K562 (cell line): ENCODE measurements at regions not wholly inside any gene's neighbourhood (a gene's known extent, or its start where the extent isn't known, plus 50 kb on each side); places are given as distances from the start of the nearest gene placed in this dataset.

Experiments
- ATAC-seq: fragments of 200-7000 bp; cut with Tn5 transposase; 3 replicates; pipeline ENCODE4 v1.9.1; 2020; ENCODE audit warnings: moderate library complexity
- BruUV-seq: library from RNA; stranded (reverse); fragments of 400-500 nt; replicated peaks from 2 replicates; lab custom pipeline; 2021; lab: Mats Ljungman, UMichigan
- CTCF ChIA-PET: fragments of 300-600 bp; formaldehyde crosslinking; extraction: SDS; loops from one replicate; lab custom pipeline; 2021; ENCODE audit warnings: low intra/inter-chr PET ratio; lab: Yijun Ruan, JAX
- POLR2A ChIA-PET: fragments of 300-600, 350-650 bp; sonication (Branson Sonifier 250); formaldehyde crosslinking; extraction: SDS; loops from one replicate; lab custom pipeline; 2021; ENCODE audit warnings: antibody characterized with exemption, inconsistent platforms; lab: Yijun Ruan, JAX
- DNase-seq, 4 experiments: peaks; one replicate each; pipeline versions ENCODE4 v3.0.0 to v3.0.0-alpha.2; 2011 to 2018; ENCODE audit warnings: low spot score in 3 of 4, mixed read lengths in 3 of 4; ENCODE audit errors: extremely low read depth in 1 of 4
- FAIRE-seq: peaks from 2 replicates; lab custom pipeline; 2011; peaks lifted over from hg19 to GRCh38; lab: Jason Lieb, UNC
- H2AFZ ChIP-seq: 2 replicates; pipeline ENCODE4 v1.6.0; 2011; ENCODE audit warnings: low read depth, low read length, control low read depth, inconsistent platforms
- H3K27ac ChIP-seq: fragments of 200-600 bp; 3 replicates; pipeline ENCODE4 v1.8.0; 2011; ENCODE audit warnings: low read depth, mild to moderate bottlenecking, control low read depth, inconsistent platforms, low read length, moderate library complexity, mixed read lengths; ENCODE audit errors: extremely low read depth
- H3K27me3 ChIP-seq, 2 experiments: fragments of 300-600 bp in 1 of 2; 2 replicates in 1 of 2; 3 replicates in 1 of 2; pipeline versions ENCODE4 v1.6.0 to v1.8.0; 2011; ENCODE audit warnings: inconsistent platforms in 2 of 2, low read length in 2 of 2, mild to moderate bottlenecking in 1 of 2, mixed read lengths in 1 of 2, moderate library complexity in 1 of 2; ENCODE audit not compliant: control insufficient read depth in 2 of 2, insufficient read depth in 2 of 2
- H3K36me3 ChIP-seq: fragments of 300-600 bp; 3 replicates; pipeline ENCODE4 v1.8.0; 2011; ENCODE audit warnings: mild to moderate bottlenecking, low read length, inconsistent platforms; ENCODE audit not compliant: control insufficient read depth, insufficient read depth
- H3K4me1 ChIP-seq, 2 experiments: fragments of 200-600 bp in 1 of 2; replicated peaks in 1 of 2; 2 replicates in 1 of 2; 3 replicates in 1 of 2; pipeline versions ENCODE4 v1.5.1 to v1.8.0; 2011; ENCODE audit warnings: inconsistent platforms in 2 of 2, low read length in 2 of 2, mild to moderate bottlenecking in 1 of 2, mixed read lengths in 1 of 2, moderate library complexity in 1 of 2; ENCODE audit not compliant: control insufficient read depth in 2 of 2, insufficient read depth in 2 of 2
- H3K4me2 ChIP-seq: 2 replicates; pipeline ENCODE4 v1.6.1; 2011; ENCODE audit warnings: low read length, control low read depth, inconsistent platforms, mixed read lengths; ENCODE audit not compliant: insufficient read depth
- H3K4me3 ChIP-seq: fragments of 200-600 bp; sonication (generic), shearing (Covaris generic); 2 replicates; pipeline ENCODE4 v1.5.1; 2016; ENCODE audit warnings: control low read depth, inconsistent platforms
- H3K79me2 ChIP-seq: fragments of 200-600 bp; 3 replicates; pipeline ENCODE4 v1.8.0; 2011; ENCODE audit warnings: low read length, inconsistent platforms; ENCODE audit not compliant: control insufficient read depth, insufficient read depth
- H3K9ac ChIP-seq, 2 experiments: 2 replicates each; pipeline versions ENCODE4 v1.6.0 to v1.6.1; 2011; ENCODE audit warnings: low read depth in 2 of 2, low read length in 2 of 2, control low read depth in 1 of 2, inconsistent platforms in 1 of 2, mild to moderate bottlenecking in 1 of 2, mixed read lengths in 1 of 2; ENCODE audit not compliant: insufficient read depth in 1 of 2
- H3K9me1 ChIP-seq: one replicate; pipeline ENCODE4 v1.6.0; 2011; ENCODE audit warnings: inconsistent platforms, mild to moderate bottlenecking, low read length, moderate library complexity; ENCODE audit not compliant: control insufficient read depth, insufficient read depth
- H3K9me3 ChIP-seq: replicated peaks from 2 replicates; pipeline ENCODE4 v1.5.1; 2011; ENCODE audit warnings: low read depth, low read length, inconsistent platforms; ENCODE audit not compliant: control insufficient read depth, insufficient read depth
- H4K20me1 ChIP-seq: replicated peaks from 2 replicates; pipeline ENCODE4 v1.6.1; 2011; ENCODE audit warnings: low read length, inconsistent platforms, mixed read lengths; ENCODE audit not compliant: control insufficient read depth, insufficient read depth
- BCL6 ChIP-seq: fragments of 250-450 bp; sonication (Bioruptor Pico); IDR thresholded peaks from 2 replicates; pipeline ENCODE4 v1.4.0; 2020
- DNMT1 ChIP-seq: fragments of 450-650 bp; IDR thresholded peaks from 2 replicates; pipeline ENCODE4 v1.6.1; 2016; ENCODE audit warnings: antibody characterized with exemption, mild to moderate bottlenecking
- E2F3 ChIP-seq: fragments of 250-450 bp; sonication (Bioruptor Pico); IDR thresholded peaks from 2 replicates; pipeline ENCODE4 v1.4.0; 2020; ENCODE audit warnings: mild to moderate bottlenecking
- MYC ChIP-seq, 2 experiments: fragments of 250-450 bp in 1 of 2; sonication (Bioruptor Pico) in 1 of 2; IDR thresholded peaks; 2 replicates each; pipeline versions ENCODE4 v1.5.1 to v1.6.1; 2012 to 2021; ENCODE audit warnings: low read depth in 2 of 2, borderline replicate concordance in 1 of 2, improper control_type of control experiment in 1 of 2, low read length in 1 of 2, mild to moderate bottlenecking in 1 of 2, moderate library complexity in 1 of 2
- NR2F6 ChIP-seq: fragments of 450-650 bp; formaldehyde crosslinking; IDR thresholded peaks from 2 replicates; pipeline ENCODE4 v1.4.0; 2020; ENCODE audit warnings: mild to moderate bottlenecking
- NRF1 ChIP-seq, 2 experiments: fragments of 450-650 bp; IDR thresholded peaks in 1 of 2; conservative IDR thresholded peaks in 1 of 2; 2 replicates each; pipeline ENCODE4 v1.6.1; 2014; ENCODE audit warnings: mild to moderate bottlenecking in 2 of 2
- SNAPC5 ChIP-seq: fragments of 250-450 bp; sonication (Bioruptor Pico); IDR thresholded peaks from 2 replicates; pipeline ENCODE4 v1.8.0; 2021; ENCODE audit warnings: moderate library complexity, mild to moderate bottlenecking, inconsistent platforms
- STAT5A ChIP-seq: IDR thresholded peaks from 2 replicates; pipeline ENCODE4 v1.6.1; 2012; ENCODE audit warnings: low read length, inconsistent platforms, borderline replicate concordance
- TSC22D4 ChIP-seq: fragments of 450-650 bp; IDR thresholded peaks from 2 replicates; pipeline ENCODE4 v1.6.1; 2016; ENCODE audit warnings: missing genetic modification characterization, missing biosample characterization, control low read depth
- ZNF583 ChIP-seq: fragments of 250-450 bp; sonication (Bioruptor Pico); IDR thresholded peaks from 2 replicates; pipeline ENCODE4 v1.4.0; 2020
- ZNF76 ChIP-seq: fragments of 250-450 bp; sonication (Bioruptor Pico); IDR thresholded peaks from 2 replicates; pipeline ENCODE4 v1.4.0; 2020; ENCODE audit warnings: mild to moderate bottlenecking, moderate library complexity, borderline replicate concordance
- WGBS: fragments of 100-300 bp; shearing (Covaris generic); methylation state at CpG from one replicate; pipeline ENCODE4 v1.1.6; 2016; ENCODE audit warnings: low coverage, mixed read lengths; ENCODE audit not compliant: insufficient coverage; ENCODE audit errors: missing lambda C conversion rate; 5-methylcytosine and 5-hydroxymethylcytosine counted together
- in situ Hi-C: fragments of 300-500 bp; cut with MboI; formaldehyde crosslinking; loops from 4 replicates; pipeline ENCODE4 v1.15.0; 2018; ENCODE audit warnings: inconsistent platforms, mixed read lengths
- intact Hi-C: fragments of 100-400 bp; cut with micrococcal nuclease; formaldehyde crosslinking; loops from 2 replicates; pipeline ENCODE4 v1.14.2; 2022
- TF ChIP-seq, protein P1 (sequence below): sonication (generic); formaldehyde crosslinking; IDR thresholded peaks from 2 replicates; pipeline ENCODE4 v1.8.0; 2022; ENCODE audit warnings: missing genetic modification reagents, mild to moderate bottlenecking, moderate library complexity, borderline replicate concordance

GRCh38 chr9:78428640-78429039 is 131.7 kb downstream of the PSAT1 start:
- 0% methylated on average over 2 of the region's 2 CpGs for WGBS
- Histone ChIP-seq H3K9ac (no peak overlapping the region), H3K9me3 (no peaks in the 10 kb centered on the region), H3K27ac (no peak overlapping the region), H3K36me3 (no peaks in the 10 kb centered on the region), H3K4me2 (no peak overlapping the region), H4K20me1 (no peaks in the 10 kb centered on the region), H3K9me1 (no peaks in the 10 kb centered on the region), H3K27me3 (no peaks in the 10 kb centered on the region), H3K79me2 (no peaks in the 10 kb centered on the region), H3K4me1 (no peaks in the 10 kb centered on the region), H3K4me3 (no peak overlapping the region), H2AFZ (no peak overlapping the region)
- ATAC-seq (no peak), DNase-seq (no peak), FAIRE-seq (no peak)
- TF ChIP-seq MYC (IDR thresholded peaks at IDR 0.05; ENCODE audit: low read depth, low read length) (no peak), MYC (CRISPR knock-in tag; IDR thresholded peaks at IDR 0.05; ENCODE audit: borderline replicate concordance, low read depth) (no peak), SNAPC5 (no peak), ZNF583 (no peak), STAT5A (no peak), DNMT1 (no peak), E2F3 (CRISPR knock-in tag) (no peak), BCL6 (no peak), TSC22D4 (tag) (no peak), NR2F6 (CRISPR knock-in tag) (no peak), NRF1 (conservative IDR thresholded peaks at IDR 0.05 in 1 of 2, IDR thresholded peaks at IDR 0.05 in 1 of 2) (no peak), ZNF76 (CRISPR knock-in tag) (no peak)
- TF ChIP-seq, protein P1, sequence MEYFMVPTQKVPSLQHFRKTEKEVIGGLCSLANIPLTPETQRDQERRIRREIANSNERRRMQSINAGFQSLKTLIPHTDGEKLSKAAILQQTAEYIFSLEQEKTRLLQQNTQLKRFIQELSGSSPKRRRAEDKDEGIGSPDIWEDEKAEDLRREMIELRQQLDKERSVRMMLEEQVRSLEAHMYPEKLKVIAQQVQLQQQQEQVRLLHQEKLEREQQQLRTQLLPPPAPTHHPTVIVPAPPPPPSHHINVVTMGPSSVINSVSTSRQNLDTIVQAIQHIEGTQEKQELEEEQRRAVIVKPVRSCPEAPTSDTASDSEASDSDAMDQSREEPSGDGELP (CRISPR knock-in tag) = no peak
- POLR2A ChIA-PET = no interaction called here
- CTCF ChIA-PET = no interaction called here
- no TSS peak for BruUV-seq
- intact Hi-C loops = no loop called here
- in situ Hi-C loops = no loop called here
